Keratinocyte (primary cell): ENCODE measurements at regions not wholly inside any gene's neighbourhood (a gene's known extent, or its start where the extent isn't known, plus 50 kb on each side); places are given as distances from the start of the nearest gene placed in this dataset.

Source experiments
- DNase-seq: peaks from one replicate; pipeline ENCODE4 v3.0.0-alpha.2; 2011; ENCODE audit warnings: low read depth, missing footprints, low spot score
- FAIRE-seq: peaks from 2 replicates; lab custom pipeline; 2011; peaks lifted over from hg19 to GRCh38; lab: Jason Lieb, UNC
- H2AFZ ChIP-seq: 2 replicates; pipeline ENCODE4 v1.6.0; 2012; ENCODE audit warnings: low read length, control low read depth, inconsistent platforms; ENCODE audit not compliant: control insufficient read depth
- H3K27ac ChIP-seq: 2 replicates; pipeline ENCODE4 v1.5.1; 2011; ENCODE audit warnings: low read length; ENCODE audit not compliant: control insufficient read depth, insufficient read depth
- H3K27me3 ChIP-seq: 3 replicates; pipeline ENCODE4 v1.6.0; 2011; ENCODE audit warnings: low read length; ENCODE audit not compliant: control insufficient read depth, insufficient read depth; ENCODE audit errors: extremely low read depth
- H3K36me3 ChIP-seq, 2 experiments: 2 replicates in 1 of 2; 3 replicates in 1 of 2; pipeline ENCODE4 v1.5.1; 2011; ENCODE audit warnings: low read length in 2 of 2, mild to moderate bottlenecking in 1 of 2; ENCODE audit not compliant: control insufficient read depth in 2 of 2, insufficient read depth in 2 of 2; ENCODE audit errors: extremely low read depth in 1 of 2
- H3K4me1 ChIP-seq: 3 replicates; pipeline ENCODE4 v1.5.1; 2011; ENCODE audit warnings: low read length; ENCODE audit not compliant: control insufficient read depth, insufficient read depth; ENCODE audit errors: extremely low read depth
- H3K4me2 ChIP-seq: 3 replicates; pipeline ENCODE4 v1.6.0; 2011; ENCODE audit warnings: low read depth, low read length; ENCODE audit not compliant: control insufficient read depth, insufficient read depth; ENCODE audit errors: extremely low read depth
- H3K4me3 ChIP-seq, 3 experiments: fragments of 200-600 bp in 1 of 3; sonication (generic) in 1 of 3; 2 replicates in 2 of 3; 3 replicates in 1 of 3; pipeline ENCODE4 v1.5.1; 2011 to 2016; ENCODE audit warnings: low read length in 3 of 3, mild to moderate bottlenecking in 3 of 3, control low read depth in 2 of 3, inconsistent platforms in 1 of 3, low read depth in 1 of 3, mixed read lengths in 1 of 3, mixed run types in 1 of 3, moderate library complexity in 1 of 3; ENCODE audit not compliant: control insufficient read depth in 2 of 3, insufficient read depth in 2 of 3; ENCODE audit errors: extremely low read depth in 1 of 3
- H3K79me2 ChIP-seq: 2 replicates; pipeline ENCODE4 v1.6.0; 2012; ENCODE audit warnings: low read length; ENCODE audit not compliant: control insufficient read depth, insufficient read depth
- H3K9ac ChIP-seq: 3 replicates; pipeline ENCODE4 v1.6.0; 2011; ENCODE audit warnings: low read length; ENCODE audit not compliant: control insufficient read depth, insufficient read depth; ENCODE audit errors: extremely low read depth
- H3K9me1 ChIP-seq: 3 replicates; pipeline ENCODE4 v1.6.0; 2011; ENCODE audit warnings: low read length; ENCODE audit not compliant: control insufficient read depth, insufficient read depth; ENCODE audit errors: extremely low read depth
- H3K9me3 ChIP-seq: 2 replicates; pipeline ENCODE4 v1.5.1; 2012; ENCODE audit warnings: low read depth, low read length; ENCODE audit not compliant: control insufficient read depth
- H4K20me1 ChIP-seq: 3 replicates; pipeline ENCODE4 v1.6.0; 2011; ENCODE audit warnings: low read length; ENCODE audit not compliant: control insufficient read depth, insufficient read depth; ENCODE audit errors: extremely low read depth
- EZH2 ChIP-seq: IDR thresholded peaks from one replicate; pipeline ENCODE4 v1.6.1; 2012; ENCODE audit warnings: inconsistent platforms, mild to moderate bottlenecking, low read length, moderate library complexity
- dilution Hi-C: fragments of 300-500 bp; cut with MboI; formaldehyde crosslinking; loops from one replicate; pipeline ENCODE4 v1.7.0; 2020; ENCODE audit warnings: low sequenced_read_pairs; ENCODE audit not compliant: extremely low pct_ligation_motif_present
- TF ChIP-seq, protein P1 (sequence below), 3 experiments: IDR thresholded peaks in 1 of 3; conservative IDR thresholded peaks in 1 of 3; optimal IDR thresholded peaks in 1 of 3; 2 replicates in 2 of 3; 3 replicates in 1 of 3; pipeline versions ENCODE3 to v1.5.1; 2011; ENCODE audit warnings: low read length in 3 of 3, mild to moderate bottlenecking in 3 of 3, moderate library complexity in 2 of 3, control low read depth in 1 of 3, inconsistent platforms in 1 of 3; ENCODE audit not compliant: insufficient read depth in 2 of 3; ENCODE audit errors: extremely low read depth in 1 of 3

- Histone ChIP-seq H2AFZ (no peak overlapping the region), H3K27ac (no peak overlapping the region), H3K27me3 (peaks cover 7% of the 10 kb centered on the region), H3K4me1 (no peaks in the 10 kb centered on the region), H3K79me2 (no peaks in the 10 kb centered on the region), H3K4me3 (no peak overlapping the region), H3K9me3 (no peaks in the 10 kb centered on the region), H3K36me3 (no peaks in the 10 kb centered on the region), H3K4me2 (no peak overlapping the region), H3K9ac (no peak overlapping the region), H3K9me1 (no peaks in the 10 kb centered on the region), H4K20me1 (no peaks in the 10 kb centered on the region)
- DNase-seq (no peak), FAIRE-seq (no peak)
- TF ChIP-seq, protein P1, sequence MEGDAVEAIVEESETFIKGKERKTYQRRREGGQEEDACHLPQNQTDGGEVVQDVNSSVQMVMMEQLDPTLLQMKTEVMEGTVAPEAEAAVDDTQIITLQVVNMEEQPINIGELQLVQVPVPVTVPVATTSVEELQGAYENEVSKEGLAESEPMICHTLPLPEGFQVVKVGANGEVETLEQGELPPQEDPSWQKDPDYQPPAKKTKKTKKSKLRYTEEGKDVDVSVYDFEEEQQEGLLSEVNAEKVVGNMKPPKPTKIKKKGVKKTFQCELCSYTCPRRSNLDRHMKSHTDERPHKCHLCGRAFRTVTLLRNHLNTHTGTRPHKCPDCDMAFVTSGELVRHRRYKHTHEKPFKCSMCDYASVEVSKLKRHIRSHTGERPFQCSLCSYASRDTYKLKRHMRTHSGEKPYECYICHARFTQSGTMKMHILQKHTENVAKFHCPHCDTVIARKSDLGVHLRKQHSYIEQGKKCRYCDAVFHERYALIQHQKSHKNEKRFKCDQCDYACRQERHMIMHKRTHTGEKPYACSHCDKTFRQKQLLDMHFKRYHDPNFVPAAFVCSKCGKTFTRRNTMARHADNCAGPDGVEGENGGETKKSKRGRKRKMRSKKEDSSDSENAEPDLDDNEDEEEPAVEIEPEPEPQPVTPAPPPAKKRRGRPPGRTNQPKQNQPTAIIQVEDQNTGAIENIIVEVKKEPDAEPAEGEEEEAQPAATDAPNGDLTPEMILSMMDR (optimal IDR thresholded peaks at IDR 0.05 in 1 of 3, IDR thresholded peaks at IDR 0.05 in 1 of 3, conservative IDR thresholded peaks at IDR 0.05 in 1 of 3; ENCODE audit: extremely low read depth in 1 of 3, insufficient read depth in 2 of 3, low read length in 3 of 3), result no peak
- TF ChIP-seq EZH2, result no peak
- dilution Hi-C loops, result no loop called here
Observed at GRCh38 chr15:92247649-92248242, 145.9 kb upstream of the ST8SIA2 start.

- H3K4me1 ChIP-seq, result no peaks in the 10 kb centered on the region
- H3K9me3 ChIP-seq, result no peaks in the 10 kb centered on the region
- H3K4me2 ChIP-seq, result no peak overlapping the region
- H3K36me3 ChIP-seq, result no peaks in the 10 kb centered on the region
- FAIRE-seq (no peak), DNase-seq (no peak)
- no peak overlapping the region for H3K27ac ChIP-seq
- H3K27me3 ChIP-seq, result no peaks in the 10 kb centered on the region
- no peaks in the 10 kb centered on the region for H3K9me1 ChIP-seq
- no peak for TF ChIP-seq EZH2
- TF ChIP-seq, protein P1 (optimal IDR thresholded peaks at IDR 0.05 in 1 of 3, IDR thresholded peaks at IDR 0.05 in 1 of 3, conservative IDR thresholded peaks at IDR 0.05 in 1 of 3; ENCODE audit: extremely low read depth in 1 of 3, insufficient read depth in 2 of 3, low read length in 3 of 3), result no peak
- H3K79me2 ChIP-seq, result no peaks in the 10 kb centered on the region
- H3K9ac ChIP-seq, result no peak overlapping the region
- no peaks in the 10 kb centered on the region for H4K20me1 ChIP-seq
- dilution Hi-C loops, result no loop called here
- H3K4me3 ChIP-seq, result no peak overlapping the region
- H2AFZ ChIP-seq, result no peak overlapping the region
Observed at GRCh38 chr15:92266796-92267685, 126.6 kb upstream of the ST8SIA2 start.
